GM21619 (cell line): ENCODE measurements at regions not wholly inside any gene's neighbourhood (a gene's known extent, or its start where the extent isn't known, plus 50 kb on each side); places are given as distances from the start of the nearest gene placed in this dataset.

Source experiments
- ATAC-seq: cut with Tn5 transposase; IDR thresholded peaks from one replicate; pipeline ENCODE4 v1.9.1; 2021; ENCODE audit not compliant: unreplicated experiment

- no peak for ATAC-seq
Measured at GRCh38 chr5:121702682-121703081, 149.0 kb upstream of the FTMT start.

DNA sequence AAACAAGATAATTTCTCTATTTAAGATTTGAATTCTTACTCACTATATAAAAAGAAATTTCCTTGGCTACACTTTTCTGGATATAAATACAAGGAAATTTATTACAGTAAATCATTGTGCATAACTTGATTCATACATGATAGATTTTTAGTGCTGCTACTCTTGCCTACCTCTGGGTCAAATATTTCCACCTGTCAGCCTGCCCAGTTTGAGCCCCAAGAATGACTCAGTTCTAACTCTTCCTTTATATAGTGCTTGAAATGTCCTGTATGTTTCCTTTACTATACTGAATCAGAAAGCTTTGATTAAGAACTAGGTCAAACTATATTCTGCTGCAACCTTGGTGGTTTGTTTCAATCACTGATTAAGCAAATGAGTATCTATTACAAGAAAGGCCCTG is 147.4 kb upstream of the FTMT start:
- ATAC-seq = no peak

DNA sequence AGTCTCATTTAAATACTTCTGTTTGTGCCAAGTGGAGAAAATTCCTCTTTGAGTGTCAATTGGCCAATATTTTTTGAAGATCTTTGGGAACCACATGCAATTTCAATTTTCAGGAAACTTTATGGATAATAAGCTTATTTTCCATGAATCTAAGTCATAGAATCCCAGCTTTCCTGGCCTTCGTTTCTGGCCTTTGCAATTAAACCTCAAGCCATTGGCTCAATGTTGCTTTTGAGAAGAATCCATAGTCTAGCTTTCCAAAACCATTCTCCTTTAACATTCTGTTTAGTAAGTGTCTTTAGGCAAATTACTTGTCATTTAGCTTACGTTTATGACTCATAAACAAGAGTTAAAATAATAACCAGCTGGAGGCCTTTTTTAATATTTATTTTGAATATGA is 145.0 kb upstream of the FTMT start:
- no peak for ATAC-seq

- ATAC-seq = no peak
Measured at GRCh38 chr5:121707178-121707577, 144.5 kb upstream of the FTMT start.

GRCh38 chr5:121711416-121711815 is 140.3 kb upstream of the FTMT start:
- no peak for ATAC-seq

GRCh38 chr5:121719255-121719654 is 132.4 kb upstream of the FTMT start:
- ATAC-seq = no peak

DNA sequence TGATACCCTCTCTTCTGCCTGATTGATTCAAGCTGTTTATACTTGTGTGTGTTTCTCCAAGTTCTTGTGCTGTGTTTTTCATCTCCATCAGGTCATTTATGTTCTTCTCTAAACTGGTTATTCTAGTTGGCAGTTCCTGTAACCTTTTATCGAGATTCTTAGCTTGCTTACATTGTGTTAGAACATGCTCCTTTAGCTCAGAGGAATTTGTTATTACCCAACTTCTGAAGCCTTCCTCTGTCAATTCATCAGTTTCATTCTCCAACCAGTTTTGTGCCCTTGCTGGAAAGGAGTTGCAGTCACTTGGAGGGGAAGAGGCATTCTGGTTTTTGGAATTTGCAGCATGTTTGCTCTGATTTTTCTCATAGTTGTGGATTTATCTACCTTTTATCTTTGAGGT is 126.2 kb upstream of the FTMT start:
- ATAC-seq = no peak

- no peak for ATAC-seq
Measured at GRCh38 chr5:121726991-121727390, 124.7 kb upstream of the FTMT start.

- ATAC-seq = no peak
Measured at GRCh38 chr5:121731377-121731776, 120.3 kb upstream of the FTMT start.

GRCh38 chr5:121735618-121736017 is 116.1 kb upstream of the FTMT start:
- ATAC-seq = no peak

DNA sequence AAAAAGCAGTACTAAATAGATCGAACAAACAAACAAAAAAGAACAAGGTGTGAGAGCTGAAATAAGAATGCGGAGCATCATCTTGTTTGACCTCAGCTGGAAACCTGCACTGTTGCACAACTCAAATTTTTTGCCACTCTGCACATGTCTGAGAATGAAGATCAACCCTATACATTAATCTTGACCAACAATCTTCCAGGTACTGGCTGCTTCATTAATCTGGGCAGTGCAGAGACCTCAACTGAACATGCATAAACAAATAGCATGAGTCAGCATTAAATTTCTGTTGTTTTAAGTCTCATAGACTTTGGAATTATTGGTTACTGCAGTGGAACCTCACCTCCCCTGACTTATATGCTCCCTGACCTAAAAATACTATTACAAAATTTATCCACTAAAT is 114.6 kb upstream of the FTMT start:
- ATAC-seq = no peak

DNA sequence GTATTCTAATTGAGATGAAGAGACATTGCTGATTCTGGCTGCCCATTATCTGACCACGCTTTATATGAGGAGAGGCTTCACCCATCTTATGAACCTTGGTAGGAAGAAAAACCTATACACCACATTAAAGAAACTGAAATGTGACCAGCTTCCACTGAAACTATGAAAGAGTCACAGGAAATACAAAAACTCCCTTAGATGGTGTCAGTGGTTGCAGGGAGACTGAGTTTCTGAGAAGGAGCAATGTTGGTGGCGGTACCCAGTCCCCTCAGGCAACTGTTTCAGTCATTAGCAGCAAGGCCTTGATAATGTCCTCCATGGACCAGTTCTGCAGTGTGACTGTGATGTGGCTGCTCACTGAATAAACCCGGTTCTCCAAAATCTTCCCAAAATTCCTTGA is 110.5 kb upstream of the FTMT start:
- no peak for ATAC-seq

DNA sequence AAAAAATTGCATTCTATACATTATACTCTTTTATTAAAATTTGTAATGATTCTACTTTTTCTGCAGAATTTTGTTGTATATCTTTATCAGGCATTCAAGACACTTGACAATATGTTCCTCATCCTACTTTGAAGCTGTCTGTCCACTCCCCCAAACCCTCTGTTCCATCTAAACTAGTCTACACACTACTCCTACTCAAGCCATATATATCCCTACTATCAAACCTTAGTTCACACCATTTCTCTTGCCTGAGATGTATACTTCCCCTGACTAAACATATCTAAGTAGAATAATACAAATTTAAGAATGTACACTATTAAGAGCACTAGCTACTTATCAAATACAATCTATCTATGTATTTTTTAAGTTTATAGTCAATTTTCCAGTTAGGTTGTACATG is 107.1 kb upstream of the FTMT start:
- ATAC-seq = no peak

- ATAC-seq = no peak
Measured at GRCh38 chr5:121745407-121745806, 106.3 kb upstream of the FTMT start.

- no peak for ATAC-seq
Measured at GRCh38 chr5:121746763-121747162, 104.9 kb upstream of the FTMT start.

GRCh38 chr5:121748686-121749085 is 103.0 kb upstream of the FTMT start:
- ATAC-seq = no peak

- ATAC-seq = no peak
Measured at GRCh38 chr5:121752149-121752548, 99.5 kb upstream of the FTMT start.

DNA sequence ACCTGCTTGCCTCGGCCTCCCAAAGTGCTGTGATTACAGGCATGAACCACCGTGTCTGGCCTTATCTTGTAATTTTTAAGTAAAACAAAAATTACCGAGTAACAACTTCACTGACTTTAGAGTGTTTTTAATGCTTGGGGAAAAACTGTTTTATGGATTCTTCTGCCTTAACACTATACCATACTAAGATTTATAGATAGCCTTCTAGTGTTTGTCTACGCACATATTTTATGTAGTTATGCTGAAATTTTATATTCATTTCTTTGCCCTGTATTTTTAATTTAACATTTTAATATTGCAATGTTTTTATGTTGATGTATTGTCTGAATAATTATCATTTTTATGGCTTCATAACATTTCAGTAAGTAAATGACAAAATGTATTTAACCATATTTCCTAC is 96.4 kb upstream of the FTMT start:
- ATAC-seq = no peak

DNA sequence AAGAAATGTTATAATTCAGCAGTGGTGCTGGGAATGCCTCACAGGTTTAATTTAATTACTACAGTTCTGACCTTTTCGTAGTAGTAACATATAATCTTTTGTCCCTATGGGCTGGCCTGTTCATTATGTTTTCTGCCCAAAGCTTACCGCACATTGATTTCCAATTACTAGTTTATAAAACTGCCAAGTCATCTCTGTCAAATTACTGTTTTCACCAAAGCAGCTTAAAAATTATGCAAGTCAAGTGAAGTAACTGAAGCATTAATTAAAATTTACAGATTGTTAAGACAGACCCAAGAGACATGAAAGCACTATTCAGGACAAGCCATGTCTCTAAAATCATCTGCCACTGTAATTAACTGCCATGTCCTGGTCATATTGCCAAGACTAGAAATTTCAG is 93.9 kb upstream of the FTMT start:
- ATAC-seq = no peak

DNA sequence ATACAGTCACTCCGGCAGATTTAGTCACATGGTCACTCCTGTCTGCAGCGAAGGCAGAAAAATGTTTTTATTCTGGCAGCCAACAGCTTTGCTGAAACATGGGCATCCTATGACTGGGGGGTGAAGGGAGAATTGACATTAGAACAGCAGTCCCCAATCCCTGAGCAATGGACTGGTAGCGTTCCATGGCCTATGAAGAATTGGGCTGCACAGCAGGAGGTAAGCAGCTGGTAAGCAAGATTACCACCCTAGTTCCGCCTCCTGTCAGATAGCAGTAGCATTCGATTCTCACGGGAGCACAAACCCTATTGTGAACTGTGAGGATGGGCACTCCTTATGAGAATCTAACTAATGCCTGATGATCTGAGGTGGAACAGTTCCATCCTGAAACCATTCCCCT is 93.1 kb upstream of the FTMT start:
- ATAC-seq = no peak

DNA sequence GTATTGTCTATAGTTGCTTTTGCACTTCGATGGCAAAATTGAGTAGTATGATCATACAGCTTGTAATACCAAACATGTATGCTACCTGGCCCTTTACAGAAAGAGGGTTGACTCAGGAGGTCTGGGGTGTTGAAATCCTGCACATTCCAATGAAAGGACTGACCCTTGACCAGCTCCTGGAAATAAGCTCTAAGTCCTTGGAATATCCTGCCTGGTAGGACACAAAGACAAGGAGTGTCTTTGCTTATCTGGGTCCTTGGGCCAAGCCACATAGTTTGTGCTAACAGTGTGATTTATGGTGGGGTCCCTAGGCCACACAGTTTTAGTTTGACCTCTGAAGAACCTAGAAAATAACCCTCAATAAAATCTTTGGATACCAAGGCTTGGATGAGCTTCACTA is 89.3 kb upstream of the FTMT start:
- ATAC-seq = no peak

DNA sequence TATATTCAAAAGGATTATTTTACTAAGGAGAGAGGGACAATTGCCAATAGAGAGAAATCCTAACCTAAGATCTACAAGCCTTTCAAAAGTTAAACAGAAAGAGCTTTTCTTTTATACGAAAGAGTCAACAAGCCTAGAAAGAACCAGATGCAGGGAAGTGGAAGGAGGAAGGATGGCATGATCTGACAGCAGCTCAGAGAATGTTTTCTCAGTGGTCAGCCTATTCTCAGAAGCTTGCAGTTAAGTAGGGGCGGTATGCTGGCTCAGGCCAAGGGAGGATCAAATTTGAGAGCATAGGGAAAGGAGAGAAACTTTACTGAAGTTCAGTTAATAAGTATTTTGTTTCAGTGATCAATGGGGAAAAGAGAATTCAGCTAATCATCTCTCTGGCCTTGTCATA is 88.0 kb upstream of the FTMT start:
- no peak for ATAC-seq

GRCh38 chr5:121780406-121780805 is 71.3 kb upstream of the FTMT start:
- no peak for ATAC-seq

DNA sequence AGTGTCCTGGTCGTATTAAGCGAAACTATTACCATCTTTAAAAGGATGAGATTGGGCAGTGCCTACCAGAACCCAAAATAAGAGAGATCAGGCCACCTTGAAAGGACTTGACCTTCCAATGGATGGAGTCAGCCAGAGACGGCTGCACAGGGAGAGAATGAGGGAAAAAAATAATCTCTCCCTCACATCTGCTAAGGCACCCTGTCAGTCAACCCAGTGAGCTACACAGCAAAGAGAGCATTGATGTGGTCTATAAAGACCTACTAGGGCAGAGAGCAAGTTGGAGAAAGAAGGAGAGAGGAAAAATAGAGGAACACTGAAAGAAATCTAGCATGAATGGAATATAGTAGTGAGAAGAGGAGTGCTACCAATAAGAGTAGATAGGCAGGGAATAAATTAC is 68.0 kb upstream of the FTMT start:
- no peak for ATAC-seq
